ENCODE measurements at regions not wholly inside any gene's neighbourhood (a gene's known extent, or its start where the extent isn't known, plus 50 kb on each side); places are given as distances from the start of the nearest gene placed in this dataset.

DNA sequence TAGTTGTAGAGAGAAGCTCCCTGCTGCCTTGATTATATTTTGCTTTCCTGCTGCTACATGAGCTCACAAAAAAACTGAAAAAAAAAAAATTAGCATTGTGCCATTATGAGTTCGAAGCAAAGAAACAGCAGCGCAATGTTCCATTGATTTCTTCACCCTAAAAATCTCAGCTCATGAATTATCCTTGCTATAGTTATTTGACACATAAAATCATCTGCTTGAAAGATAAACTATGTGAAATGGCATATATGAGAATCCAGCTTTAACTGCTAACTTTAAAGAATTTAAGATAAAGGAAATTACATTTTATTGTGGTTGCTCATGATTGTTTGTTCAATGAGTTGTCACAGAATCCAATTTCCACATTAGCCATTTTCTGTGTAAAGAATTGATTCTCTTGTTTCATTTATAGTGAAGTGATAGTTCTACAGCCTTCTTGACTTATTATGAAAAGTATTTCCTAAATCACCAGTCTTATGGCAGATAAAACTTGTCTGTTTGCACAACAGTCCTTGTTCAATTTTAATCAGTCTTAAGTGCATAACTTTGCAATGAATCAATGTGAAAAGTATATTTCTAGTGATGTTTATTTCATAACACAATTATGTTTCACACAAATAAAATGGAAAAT, 1275.0 kb upstream of the CDH9 start:
- DNase-seq = no peak
- Mint-ChIP-seq H3K9me3 (peaks cover 16% of the 10 kb centered on the region), H3K27me3 (no peaks in the 10 kb centered on the region), H3K4me3 (no peak overlapping the region), H3K27ac (no peak overlapping the region), H3K36me3 (ENCODE audit: low read depth) (no peaks in the 10 kb centered on the region), H3K4me1 (ENCODE audit: low read depth) (no peaks in the 10 kb centered on the region)
- H3K27me3 ChIP-seq (ENCODE audit: control insufficient read depth in 1 of 2, insufficient read depth in 2 of 2, low read length in 2 of 2) = no peaks in the 10 kb centered on the region
- CTCF ChIA-PET = no interaction called here
- no peak overlapping the region for H3K27ac ChIP-seq (ENCODE audit: low read depth in 1 of 2, low read length in 2 of 2)
- TF ChIP-seq, protein P1, sequence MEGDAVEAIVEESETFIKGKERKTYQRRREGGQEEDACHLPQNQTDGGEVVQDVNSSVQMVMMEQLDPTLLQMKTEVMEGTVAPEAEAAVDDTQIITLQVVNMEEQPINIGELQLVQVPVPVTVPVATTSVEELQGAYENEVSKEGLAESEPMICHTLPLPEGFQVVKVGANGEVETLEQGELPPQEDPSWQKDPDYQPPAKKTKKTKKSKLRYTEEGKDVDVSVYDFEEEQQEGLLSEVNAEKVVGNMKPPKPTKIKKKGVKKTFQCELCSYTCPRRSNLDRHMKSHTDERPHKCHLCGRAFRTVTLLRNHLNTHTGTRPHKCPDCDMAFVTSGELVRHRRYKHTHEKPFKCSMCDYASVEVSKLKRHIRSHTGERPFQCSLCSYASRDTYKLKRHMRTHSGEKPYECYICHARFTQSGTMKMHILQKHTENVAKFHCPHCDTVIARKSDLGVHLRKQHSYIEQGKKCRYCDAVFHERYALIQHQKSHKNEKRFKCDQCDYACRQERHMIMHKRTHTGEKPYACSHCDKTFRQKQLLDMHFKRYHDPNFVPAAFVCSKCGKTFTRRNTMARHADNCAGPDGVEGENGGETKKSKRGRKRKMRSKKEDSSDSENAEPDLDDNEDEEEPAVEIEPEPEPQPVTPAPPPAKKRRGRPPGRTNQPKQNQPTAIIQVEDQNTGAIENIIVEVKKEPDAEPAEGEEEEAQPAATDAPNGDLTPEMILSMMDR (IDR thresholded peaks at IDR 0.05) = no peak
- no peaks in the 10 kb centered on the region for H3K4me1 ChIP-seq (ENCODE audit: insufficient read depth, low read length)
- no peak overlapping the region for H3K4me3 ChIP-seq (ENCODE audit: low read length)
- H3K9me3 ChIP-seq (ENCODE audit: control insufficient read depth in 1 of 2, insufficient read depth in 1 of 2, low read length in 2 of 2) = peaks cover 0 to 10% of the 10 kb centered on the region in 2 experiments
- POLR2A ChIA-PET = no interaction called here
- intact Hi-C loops (cut with DNase I, micrococcal nuclease) = no loop called here
- H3K36me3 ChIP-seq (ENCODE audit: insufficient read depth, low read length) = no peaks in the 10 kb centered on the region
- ATAC-seq (ENCODE audit: poor library complexity) = no peak

- Histone ChIP-seq H3K36me3 (ENCODE audit: insufficient read depth, low read length) (no peaks in the 10 kb centered on the region), H3K4me1 (ENCODE audit: insufficient read depth, low read length) (no peaks in the 10 kb centered on the region), H3K27me3 (ENCODE audit: control insufficient read depth in 1 of 2, insufficient read depth in 2 of 2, low read length in 2 of 2) (no peaks in the 10 kb centered on the region), H3K27ac (ENCODE audit: low read depth in 1 of 2, low read length in 2 of 2) (no peak overlapping the region), H3K4me3 (ENCODE audit: low read length) (no peak overlapping the region), H3K9me3 (ENCODE audit: control insufficient read depth in 1 of 2, insufficient read depth in 1 of 2, low read length in 2 of 2) (peaks cover 0 to 10% of the 10 kb centered on the region in 2 experiments)
- Mint-ChIP-seq H3K27ac (no peak overlapping the region), H3K4me1 (ENCODE audit: low read depth) (no peaks in the 10 kb centered on the region), H3K9me3 (peaks cover 6% of the 10 kb centered on the region), H3K4me3 (no peak overlapping the region), H3K36me3 (ENCODE audit: low read depth) (no peaks in the 10 kb centered on the region), H3K27me3 (no peaks in the 10 kb centered on the region)
- POLR2A ChIA-PET = no interaction called here
- CTCF ChIA-PET = no interaction called here
- no peak for DNase-seq
- intact Hi-C loops (cut with DNase I, micrococcal nuclease) = no loop called here
- TF ChIP-seq, protein P1 (IDR thresholded peaks at IDR 0.05) = no peak
- no peak for ATAC-seq (ENCODE audit: poor library complexity)
Measured at GRCh38 chr5:28310696-28311095, 1272.3 kb upstream of the CDH9 start.

- H3K36me3 Mint-ChIP-seq (ENCODE audit: low read depth) = no peaks in the 10 kb centered on the region
- no peaks in the 10 kb centered on the region for H3K27me3 Mint-ChIP-seq
- peaks cover 4% of the 10 kb centered on the region for H3K9me3 Mint-ChIP-seq
- ChIA-PET POLR2A (no interaction called here), CTCF (no interaction called here)
- DNase-seq (no peak), ATAC-seq (ENCODE audit: poor library complexity) (no peak)
- Histone ChIP-seq H3K9me3 (ENCODE audit: control insufficient read depth in 1 of 2, insufficient read depth in 1 of 2, low read length in 2 of 2) (peaks cover 0 to 8% of the 10 kb centered on the region in 2 experiments), H3K36me3 (ENCODE audit: insufficient read depth, low read length) (no peaks in the 10 kb centered on the region), H3K4me3 (ENCODE audit: low read length) (no peak overlapping the region), H3K4me1 (ENCODE audit: insufficient read depth, low read length) (no peaks in the 10 kb centered on the region), H3K27me3 (ENCODE audit: control insufficient read depth in 1 of 2, insufficient read depth in 2 of 2, low read length in 2 of 2) (no peaks in the 10 kb centered on the region), H3K27ac (ENCODE audit: low read depth in 1 of 2, low read length in 2 of 2) (no peak overlapping the region)
- TF ChIP-seq, protein P1 (IDR thresholded peaks at IDR 0.05) = no peak
- intact Hi-C loops (cut with DNase I, micrococcal nuclease) = no loop called here
- no peaks in the 10 kb centered on the region for H3K4me1 Mint-ChIP-seq (ENCODE audit: low read depth)
- H3K4me3 Mint-ChIP-seq = no peak overlapping the region
- H3K27ac Mint-ChIP-seq = no peak overlapping the region
Measured at GRCh38 chr5:28305891-28306290, 1267.5 kb upstream of the CDH9 start.

Data from CD4-positive, alpha-beta T cell (primary cell).